Muscle of back (tissue), 3 donors: ENCODE measurements at regions not wholly inside any gene's neighbourhood (a gene's known extent, or its start where the extent isn't known, plus 50 kb on each side); places are given as distances from the start of the nearest gene placed in this dataset.
"Not testable (repeated sequence)": the region's sequence is repeated elsewhere in the genome, so short reads cannot be mapped to it uniquely, and the experiment has no call there.

Source experiments
- DNase-seq, 3 donors: peaks; one replicate each; pipeline versions ENCODE4 v3.0.0 to v3.0.0-alpha.2; 2013

DNA sequence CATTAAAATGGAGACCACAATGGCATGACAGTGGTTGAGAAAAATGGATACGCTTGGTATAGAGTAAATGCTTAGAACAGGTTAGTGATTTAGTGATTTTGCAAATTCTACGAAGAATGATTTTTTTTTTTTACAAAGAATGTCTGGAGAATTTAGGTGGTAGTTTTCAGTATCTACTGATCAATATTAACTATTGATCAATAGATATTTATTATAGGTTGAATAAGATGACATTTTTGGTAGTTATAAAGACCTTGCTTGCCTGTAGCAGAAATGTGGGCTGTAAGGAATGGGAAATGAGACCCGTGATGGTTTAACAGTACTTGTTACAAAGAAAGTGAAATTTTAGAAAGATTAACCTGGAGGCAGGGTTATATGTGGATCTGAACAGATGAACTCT, 137.5 kb downstream of the NR2F2 start:
- no peak for DNase-seq

DNA sequence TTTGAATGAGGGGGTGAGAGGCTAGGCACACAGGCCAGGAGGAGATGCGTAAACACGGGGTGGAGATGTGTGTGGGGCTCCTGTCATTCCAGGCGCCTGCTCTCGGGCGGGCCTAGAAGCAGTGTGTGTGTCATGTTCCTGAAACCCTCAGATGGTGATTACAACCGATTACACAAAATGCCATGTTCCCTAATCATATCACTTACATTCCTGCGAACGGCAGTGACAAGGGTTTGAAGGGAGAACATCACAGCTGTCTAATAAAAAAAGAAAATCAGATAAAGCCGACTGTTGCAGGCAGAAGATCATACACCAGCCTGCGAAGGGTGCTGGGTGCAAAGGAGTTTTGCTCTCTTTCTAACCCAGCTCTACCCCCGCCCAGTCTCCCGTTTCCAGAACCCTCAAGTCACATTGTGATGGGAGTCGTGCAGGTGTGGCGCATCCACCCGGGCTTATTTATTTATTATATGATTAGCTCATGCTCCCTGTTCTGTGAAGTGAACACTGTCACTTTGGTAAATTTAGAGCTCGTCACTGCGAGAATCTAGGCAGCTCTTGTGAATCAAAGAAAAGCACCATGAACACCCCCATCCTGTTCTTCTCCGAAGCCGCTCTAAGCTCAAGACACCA, 140.3 kb downstream of the NR2F2 start:
- DNase-seq, result no peak

DNA sequence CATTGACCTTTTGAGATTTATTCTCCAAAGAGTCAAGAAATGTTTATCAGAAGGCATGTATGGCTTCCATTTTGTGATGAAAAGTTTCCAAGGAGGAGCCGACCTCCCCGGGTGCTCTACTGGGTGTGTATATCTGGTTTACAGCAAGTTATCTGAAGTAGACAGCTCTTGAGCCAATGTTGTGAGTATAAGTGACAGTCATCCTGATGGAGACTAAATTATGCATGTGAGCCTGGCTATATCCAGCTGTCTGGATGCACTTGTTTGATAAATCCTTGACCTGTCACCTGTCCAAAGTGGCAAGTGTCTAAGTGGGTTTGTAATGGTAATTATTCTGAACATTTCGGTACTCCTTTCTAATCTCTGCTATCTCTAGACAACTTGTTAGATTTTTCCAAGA, 142.2 kb downstream of the NR2F2 start:
- no peak for DNase-seq

DNA sequence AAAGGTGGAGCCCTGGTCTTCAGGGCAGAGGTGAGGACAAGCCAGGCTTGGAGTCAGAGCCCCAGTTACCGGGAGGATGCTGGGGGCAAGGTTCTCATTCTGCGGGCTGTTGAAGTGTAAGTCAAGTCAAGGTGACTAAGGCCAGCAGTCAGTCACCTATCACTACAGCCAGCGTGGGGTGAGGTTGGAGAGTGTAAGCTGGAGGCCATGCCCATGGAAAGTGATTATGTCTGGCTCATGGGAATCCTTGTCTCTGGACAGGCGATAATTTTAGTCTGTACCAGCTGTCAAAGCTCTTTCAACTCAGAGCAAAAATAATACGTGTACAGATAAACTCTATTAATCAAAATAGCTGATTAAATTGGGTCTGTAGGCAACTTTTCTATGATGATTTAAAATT, 143.1 kb downstream of the NR2F2 start:
- no peak for DNase-seq

DNA sequence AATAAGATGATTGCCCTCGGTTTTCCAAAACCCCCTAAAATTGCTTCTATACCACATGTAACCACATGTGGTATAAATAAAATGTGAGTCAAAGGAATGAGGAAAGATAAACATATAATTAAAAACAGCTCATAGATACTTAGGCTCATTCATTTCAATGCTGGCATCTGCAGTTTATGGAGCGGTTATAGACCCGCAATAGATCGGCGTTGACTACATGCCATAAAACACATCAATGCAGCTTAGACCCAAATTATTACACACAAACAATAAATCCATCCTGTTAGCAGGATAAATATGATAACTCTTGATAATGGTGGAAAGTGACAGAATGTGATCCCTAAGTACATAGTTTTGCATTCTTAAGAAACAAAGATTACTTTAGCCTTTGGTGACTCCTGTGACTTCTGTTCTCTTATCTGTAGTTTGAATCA, 143.7 kb downstream of the NR2F2 start:
- no peak for DNase-seq

DNA sequence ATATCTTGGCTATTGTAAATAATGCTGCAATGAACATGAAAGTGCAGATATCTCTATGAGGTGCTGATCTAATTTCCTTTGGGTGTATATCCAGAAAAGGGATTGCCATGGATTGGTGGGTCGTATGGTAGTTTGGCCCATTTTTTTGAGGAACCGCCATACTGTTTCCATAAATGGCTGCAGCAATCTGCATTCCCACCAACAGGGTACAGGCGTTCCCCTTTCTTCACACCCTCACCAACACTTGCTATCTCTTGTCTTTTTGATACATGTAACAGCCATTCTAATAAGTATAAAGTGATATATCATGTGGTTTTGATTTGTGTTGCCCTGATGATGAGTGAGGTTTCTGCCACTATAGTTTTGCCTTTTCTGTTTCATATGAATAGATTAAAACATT, 146.7 kb downstream of the NR2F2 start:
- DNase-seq, result no peak

DNA sequence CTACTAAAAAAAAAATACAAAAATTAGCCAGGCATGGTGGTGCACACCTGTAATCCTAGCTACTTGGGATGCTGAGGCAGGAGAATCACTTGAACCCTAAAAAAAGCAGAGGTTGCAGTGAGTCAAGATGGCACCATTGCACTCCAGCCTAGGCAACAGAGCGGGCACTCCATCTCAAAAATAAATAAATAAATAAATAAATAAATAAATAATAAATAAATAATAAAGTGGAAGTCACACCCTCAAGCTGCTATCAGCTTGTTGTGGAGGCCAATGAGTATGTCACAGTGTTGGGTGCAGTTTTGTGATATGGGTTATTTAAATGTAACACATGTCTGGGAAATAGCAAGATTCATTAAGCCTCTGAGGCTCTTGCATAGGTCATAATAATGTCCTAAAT, 153.9 kb downstream of the NR2F2 start:
- DNase-seq, result not testable (repeated sequence)

DNA sequence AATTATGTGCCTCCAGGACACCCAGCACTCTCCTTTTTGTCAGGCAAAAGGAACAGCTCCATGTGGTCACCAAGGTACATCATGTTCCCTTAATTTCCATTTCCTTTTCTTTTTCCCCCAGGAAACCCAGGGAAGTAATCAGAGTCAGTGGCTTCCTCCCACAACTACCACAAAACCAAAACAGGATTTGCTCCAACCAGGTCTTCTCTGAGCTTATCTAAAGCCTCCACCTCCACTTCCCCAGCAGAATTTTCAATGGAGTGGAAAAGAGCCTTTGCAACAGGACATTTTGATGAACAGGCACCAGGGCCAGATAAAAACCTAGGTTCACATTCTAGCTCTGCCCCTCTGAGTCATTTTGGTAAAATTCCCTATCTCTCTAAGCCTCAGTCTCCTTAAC, 154.3 kb downstream of the NR2F2 start:
- no peak for DNase-seq

DNA sequence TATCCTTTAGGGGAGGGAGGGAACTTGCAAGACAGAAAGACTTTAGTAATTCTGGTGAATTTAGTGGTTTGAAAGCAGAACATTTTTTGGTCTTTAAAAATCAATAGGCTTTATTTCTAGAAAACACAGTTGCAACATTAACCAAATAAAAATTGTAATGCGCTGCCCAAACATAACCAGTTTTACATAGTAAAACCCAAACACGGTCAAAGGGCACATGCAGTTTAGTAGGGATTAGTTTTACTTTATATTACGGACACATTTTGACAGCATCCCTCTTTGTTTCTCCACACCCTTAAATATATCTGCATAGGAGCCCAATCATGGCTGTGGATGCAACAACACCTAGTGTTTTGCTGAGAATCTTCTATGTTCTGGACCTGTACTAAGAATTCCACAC, 156.7 kb downstream of the NR2F2 start:
- DNase-seq, result no peak

DNA sequence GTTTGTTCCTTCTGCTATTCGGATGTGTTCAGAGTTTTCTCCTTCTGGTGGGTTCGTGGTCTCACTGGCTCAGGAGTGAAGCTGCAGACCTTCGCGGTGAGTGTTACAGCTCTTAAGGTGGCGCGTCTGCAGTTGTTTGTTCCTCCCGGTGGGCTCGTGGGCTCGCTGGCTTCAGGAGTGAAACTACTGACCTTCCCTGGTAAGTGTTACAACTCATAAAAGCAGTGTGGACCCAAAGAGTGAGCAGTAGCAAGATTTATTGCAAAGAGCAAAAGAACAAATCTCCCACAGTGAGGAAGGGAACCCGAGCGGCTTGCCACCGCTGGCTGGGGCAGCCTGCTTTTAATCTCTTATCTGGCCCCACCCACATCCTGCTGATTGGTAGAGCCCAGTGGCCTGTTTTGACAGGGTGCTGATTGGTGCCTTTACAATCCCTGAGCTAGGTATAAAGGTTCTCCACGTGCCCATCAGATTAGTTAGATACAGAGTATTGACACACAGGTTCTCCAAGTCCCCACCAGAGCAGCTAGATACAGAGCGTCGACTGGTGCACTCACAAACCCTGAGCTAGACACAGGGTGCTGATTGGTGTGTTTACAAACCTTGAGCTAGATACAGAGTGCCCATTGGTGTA, 160.7 kb downstream of the NR2F2 start:
- DNase-seq, result not testable (repeated sequence)

DNA sequence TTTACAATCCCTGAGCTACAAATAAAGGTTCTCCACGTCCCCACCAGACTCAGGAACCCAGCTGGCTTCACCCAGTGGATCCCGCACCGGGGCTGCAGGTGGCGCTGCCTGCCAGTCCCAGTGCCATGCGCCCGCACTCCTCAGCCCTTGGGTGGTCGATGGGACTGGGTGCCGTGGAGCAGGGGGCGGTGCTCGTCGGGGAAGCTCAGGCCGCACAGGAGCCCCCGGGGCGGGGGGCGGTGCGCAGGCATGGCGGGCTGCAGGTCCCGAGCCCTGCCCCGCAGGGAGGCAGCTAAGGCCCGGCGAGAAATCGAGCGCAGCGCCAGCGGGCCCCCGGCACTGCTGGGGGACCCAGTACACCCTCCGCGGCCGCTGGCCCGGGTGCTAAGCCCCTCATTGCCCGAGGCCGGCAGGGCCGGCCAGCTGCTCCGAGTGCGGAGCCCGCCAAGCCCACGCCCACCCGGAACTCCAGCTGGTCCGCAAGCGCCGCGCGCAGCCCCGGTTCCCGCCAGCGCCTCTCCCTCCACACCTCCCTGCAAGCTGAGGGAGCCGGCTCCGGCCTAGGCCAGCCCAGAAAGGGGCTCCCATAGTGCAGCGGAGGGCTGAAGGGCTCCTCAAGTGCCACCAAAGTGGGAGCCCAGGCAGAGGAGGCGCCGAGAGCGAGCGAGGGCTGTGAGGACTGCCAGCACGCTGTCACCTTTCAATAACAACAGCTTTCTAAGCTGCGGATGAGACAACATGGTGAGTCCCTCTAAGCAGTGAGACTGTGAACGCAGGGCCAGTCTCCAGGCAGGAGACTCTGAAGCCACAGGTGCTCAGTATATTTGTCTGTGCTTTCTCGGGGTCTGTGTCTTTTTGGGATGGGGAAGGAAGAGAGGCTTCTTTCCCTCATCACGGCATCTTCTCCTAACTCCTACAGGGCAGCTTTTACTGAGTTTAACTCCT, 161.5 kb downstream of the NR2F2 start:
- DNase-seq, result not testable (repeated sequence)

DNA sequence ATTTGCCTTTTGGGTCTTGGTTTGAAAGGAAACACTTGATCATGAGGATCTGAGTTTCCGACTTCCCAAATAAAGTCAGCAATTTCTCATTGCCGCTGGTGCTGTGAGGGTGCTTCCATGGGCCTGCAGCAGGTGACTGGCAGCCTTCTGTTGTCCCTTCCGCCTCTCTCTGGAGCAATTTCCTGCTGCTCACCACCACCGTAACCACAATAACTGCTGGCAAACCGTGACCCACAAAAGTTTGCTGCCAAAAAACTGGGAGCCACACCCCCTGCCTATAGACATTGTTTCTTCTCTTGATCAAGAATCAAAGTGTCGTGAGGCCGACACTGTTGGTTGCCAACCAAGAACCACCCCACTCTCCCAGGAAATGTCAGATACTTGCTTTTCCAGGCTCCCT, 164.0 kb downstream of the NR2F2 start:
- no peak for DNase-seq

DNA sequence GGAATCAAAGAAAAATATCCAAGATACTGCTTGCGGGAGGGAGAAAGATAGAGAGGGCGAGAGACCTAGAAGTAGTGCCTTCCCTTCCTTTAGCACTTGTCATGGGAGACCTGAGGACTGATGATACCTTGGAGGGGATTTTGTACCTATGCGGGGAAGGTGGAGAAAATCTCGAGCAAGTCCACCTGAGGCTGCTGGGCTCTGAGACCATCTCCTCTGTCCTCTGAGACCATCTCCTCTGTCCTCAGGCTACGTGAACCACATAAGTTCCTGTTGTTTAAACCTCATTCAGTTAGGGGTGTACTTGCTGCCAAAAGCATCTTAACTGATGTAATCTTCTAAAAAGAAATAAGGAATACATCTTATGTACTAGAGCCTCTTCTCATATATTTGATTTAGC, 164.9 kb downstream of the NR2F2 start:
- DNase-seq, result no peak

DNA sequence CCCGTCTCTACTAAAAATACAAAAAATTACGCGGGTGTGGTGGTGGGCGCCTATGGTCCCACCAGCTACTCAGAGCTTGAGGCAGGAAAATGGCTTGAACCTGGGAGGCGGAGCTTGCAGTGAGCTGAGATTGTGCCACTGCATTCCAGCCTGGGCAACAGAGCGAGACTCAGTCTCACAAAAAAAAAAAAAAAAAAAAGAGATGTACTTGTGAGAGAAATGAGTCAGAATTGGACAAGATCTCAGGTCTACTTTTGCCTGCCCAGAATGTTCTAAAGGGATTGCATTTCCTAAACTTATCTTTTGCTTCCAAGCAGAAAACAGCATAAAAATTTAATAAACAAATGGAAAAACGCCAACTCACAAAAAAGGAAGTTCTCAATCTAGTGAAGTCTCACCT, 167.5 kb downstream of the NR2F2 start:
- no peak for DNase-seq

DNA sequence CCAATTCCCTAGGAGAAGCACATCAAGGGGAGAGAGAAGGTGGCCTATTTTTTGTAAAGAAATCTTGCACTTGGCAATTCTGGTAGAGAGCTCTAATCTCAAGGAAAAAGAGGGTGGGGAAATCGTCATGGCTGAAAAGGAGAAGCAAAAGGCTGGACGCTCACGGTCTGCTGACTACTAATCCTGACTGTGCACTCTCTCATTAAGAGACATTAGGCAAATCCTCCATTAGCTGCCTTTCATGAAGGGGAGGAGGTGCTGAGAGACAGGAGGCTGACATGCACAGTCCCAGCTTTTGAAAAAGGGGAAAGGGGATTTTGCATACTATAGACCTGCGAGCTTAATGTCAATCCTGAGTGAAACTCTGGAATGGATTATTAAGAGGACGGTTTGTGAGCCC, 170.0 kb downstream of the NR2F2 start:
- DNase-seq, result no peak

DNA sequence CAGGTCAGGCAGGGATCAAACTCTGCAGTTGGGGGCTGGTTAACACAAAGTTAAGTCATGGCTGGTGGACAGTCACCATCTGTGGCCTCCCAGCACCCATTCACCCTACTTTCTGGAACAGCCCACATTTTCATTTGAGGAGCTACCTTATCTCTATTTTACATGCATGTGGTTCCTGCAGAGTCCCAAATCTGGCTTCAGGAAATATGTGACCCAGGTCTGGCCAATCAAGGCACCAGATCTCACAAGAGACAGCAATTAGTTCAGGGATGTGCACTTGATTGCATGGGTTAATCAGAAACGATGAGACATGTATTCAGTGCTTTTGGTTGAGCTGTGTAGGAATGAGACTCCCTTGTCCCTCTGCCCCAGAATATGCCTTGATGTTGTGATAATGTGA, 170.9 kb downstream of the NR2F2 start:
- DNase-seq, result no peak

DNA sequence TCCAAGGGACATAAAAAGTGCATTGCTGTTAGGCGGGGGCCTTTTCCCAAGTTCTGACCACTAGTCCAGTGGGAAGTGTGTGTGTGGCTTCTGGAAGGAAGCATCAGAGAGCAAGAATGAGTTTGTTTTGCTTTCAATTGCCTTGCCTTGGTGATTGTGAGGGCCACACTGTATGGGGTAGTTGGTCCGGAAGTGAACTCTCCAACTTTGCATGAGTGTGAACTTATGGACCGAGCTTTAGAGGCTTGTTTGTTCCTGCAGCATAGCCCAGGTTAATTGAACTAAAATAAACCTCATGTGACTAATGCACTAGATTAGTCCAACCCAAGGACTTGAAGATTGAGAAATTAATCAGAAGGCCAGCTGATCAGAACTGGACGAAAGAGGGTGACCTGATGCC, 171.7 kb downstream of the NR2F2 start:
- no peak for DNase-seq

DNA sequence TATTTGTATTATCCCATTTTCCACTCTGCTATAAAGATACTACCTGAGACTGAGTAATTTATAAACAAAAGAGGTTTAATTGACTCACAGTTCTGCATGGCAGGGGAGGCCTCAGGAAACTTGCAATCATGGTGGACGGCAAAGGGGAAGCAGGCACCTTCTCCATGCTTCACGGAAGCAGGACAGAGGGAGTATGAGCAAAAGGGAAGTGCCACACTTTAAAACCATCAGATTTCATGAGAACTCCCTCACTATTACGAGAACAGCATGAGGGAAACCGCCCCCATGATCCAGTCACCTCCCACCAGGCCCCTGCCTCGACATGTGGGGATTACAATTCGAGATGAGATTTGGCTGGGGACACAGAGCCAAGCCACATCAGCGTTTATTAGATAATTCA, 172.8 kb downstream of the NR2F2 start:
- no peak for DNase-seq

DNA sequence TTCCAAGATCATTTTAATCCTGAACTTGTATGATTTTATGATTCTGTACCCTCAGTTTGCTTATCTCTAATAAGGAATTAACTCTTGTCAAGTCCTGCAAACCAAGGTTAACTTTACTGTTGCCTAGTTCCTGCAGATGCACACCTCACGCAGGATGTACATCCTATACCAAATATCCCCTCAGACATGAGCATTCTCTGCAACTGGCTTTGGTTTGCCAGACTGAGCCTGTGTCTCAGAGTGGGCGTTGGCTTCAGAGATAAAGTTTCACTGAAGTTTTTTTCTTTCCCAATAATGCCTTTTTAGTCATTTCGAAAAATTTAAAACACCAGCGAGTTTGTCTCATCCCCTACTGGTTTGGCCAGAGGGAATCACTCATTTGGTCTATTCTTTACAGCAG, 173.9 kb downstream of the NR2F2 start:
- DNase-seq, result no peak

DNA sequence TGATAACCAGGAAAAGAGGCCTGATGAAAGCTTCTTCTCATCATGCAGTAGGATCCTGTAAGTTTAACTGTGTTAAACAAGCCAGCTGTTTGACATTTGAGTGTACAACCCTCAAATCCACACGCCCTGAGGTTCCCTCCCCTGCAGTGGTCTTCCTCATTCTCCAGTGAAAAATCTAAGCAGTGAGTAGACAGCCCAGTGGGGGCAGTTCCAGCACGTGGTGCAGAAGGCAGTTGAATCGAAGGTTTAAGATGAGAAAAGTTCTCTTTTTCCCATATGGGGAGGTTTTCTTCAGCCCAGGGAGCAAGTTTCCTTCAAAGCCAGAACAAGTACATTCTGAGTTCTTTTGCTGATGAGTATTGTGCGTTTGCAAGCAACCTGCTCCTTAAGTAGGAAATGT, 174.5 kb downstream of the NR2F2 start:
- DNase-seq, result no peak

DNA sequence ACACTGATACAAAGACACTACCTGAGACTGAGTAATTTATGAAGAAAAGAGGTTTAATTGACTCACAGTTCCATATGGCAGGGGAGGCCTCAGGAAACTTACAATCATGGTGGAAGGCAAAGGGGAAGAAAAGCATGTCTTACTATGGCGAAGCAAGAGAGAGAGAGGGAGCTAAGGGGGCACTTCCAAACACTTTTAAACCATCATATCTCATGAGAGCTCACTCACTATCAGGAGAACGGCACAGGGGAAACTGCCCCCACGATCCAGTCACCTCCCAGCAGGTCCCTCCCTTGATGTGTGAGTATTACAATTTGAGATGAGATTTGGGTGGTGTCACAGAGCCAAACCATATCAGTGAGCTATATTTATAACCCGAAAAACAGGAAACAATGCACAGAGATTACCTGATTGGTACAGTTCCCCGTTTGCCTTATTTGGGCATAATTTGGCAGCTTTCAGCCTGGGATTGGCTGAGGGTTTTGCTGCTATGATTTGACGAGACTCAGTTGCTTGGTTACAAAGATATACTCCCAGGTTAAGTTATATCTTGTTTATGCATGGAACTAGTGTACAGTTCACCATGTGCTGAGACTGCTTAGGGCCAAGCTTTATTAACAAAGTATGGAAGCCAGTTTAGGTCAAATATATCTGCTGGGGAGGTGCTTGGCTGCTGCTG, 184.2 kb downstream of the NR2F2 start:
- no peak for DNase-seq

DNA sequence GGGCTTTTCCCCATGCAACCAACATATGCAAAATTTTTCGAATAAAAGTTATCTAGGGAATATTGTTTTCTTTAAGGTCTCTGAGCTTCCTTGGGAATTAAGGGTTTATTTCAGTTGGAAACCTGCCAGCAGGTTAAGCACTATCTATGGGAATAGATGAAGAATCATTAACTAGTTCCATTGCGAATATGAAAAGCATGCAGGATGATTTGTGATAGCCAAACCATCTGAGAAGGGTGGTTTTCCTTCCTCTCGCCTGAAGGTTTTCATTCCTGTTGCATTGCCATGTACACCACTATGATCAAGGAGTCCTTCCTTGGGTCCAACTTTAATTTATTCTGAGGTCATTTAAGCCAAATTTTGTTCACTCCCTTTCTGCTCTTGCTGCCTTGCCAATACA, 184.9 kb downstream of the NR2F2 start:
- DNase-seq, result no peak
